ENCODE measurements at regions not wholly inside any gene's neighbourhood (a gene's known extent, or its start where the extent isn't known, plus 50 kb on each side); places are given as distances from the start of the nearest gene placed in this dataset.

DNA sequence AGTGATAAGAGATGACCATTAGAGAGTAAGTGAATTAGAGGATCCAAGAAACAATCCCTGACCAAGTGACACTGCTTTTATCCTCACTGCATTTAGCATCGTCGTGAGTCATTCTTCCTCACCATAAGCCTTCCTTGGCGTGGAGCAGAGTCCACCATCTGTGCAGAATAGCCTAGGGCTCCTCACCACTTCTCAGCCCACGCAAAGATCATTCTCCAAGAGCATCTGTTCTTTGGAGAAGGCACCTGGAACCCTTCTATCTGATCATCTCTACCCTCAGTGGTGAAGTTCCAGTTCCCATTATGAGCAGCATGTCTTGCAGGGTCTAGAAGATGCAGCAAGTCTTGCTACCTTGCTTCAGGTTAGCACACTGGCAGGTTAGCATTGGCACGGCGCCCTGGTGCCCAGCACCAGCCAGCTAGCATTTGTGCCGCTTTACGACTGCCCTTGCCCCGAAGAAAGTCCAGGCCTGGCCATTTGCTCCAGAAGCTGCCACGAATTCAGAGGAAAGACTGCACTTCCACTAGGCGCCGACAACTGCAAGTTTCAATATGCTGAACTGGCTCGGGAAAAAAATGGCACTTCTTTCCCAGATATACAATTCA is 225.8 kb downstream of the TTC32 start:
- no peak for DNase-seq

DNA sequence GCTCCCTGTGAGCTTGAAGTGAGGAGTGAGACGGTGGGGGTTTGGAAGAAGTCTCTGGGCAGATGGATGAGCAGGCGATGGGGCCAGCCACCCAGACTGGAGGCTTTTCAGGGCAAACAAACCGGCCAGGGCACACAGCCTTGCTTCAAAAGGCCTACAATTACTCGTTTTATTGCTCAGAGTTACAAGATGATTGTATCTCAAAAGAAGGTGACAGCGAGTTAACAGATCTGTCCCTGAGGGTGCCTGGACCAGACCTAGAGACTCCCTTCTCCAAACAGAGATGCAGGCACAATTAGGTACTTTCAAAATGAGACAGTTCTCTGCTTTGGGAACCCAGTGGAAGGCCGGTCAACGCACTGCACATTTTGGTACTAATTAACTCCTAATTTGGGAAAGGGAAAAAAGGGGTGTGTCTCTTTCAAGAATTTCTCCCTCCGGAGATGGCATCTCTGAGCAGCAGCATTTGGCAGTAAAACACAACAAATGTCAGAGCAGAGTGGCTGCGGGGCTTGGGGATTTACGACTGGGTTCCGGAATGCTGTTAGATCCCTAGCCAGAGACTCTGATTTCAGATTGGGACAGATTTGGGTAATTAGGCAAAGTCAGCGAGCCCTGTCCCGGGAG is 226.7 kb downstream of the TTC32 start:
- no peak for DNase-seq

DNA sequence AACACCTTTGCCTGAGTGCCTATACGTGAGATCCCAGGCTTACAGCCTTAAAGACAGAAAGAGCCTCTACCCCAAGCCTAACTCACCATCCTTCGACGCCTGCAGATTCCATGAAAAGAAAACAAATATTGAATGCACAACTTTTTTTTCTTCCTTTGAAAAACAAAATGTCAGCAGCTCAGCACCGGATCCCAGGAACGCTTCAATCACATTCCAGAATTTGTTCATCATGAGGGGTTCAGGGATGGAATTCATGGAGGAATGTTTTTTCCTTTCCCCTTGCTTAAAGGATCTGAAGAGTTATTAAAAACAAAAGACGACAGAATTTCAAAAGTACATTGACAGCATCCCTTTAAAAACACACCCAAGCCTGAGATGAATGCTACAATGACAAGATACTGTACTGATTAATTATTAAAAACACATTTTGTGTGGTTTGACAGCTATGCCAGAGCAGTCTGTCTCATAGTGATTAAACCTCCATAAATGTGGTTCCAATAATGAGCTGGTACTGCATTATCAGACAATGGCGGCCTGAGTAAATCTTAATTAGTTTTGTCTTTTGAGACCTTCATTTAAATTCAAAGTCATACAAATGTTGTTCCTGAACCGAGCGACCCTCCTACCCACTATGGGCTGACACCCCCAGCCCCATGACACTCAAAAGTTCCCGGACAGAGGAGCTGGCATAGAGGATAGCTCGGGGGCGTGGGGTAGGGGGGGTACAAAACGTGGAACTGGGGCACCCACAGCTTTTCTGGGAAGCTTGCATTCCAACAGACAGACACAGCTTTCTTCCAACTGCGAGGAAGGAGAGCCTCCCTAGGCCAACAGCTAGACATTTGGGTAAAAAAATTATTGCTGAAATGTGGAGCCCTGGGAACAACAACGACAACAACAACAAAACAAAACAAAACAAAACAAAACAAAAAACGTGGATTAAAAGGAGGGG is 227.5 kb downstream of the TTC32 start:
- DNase-seq = no peak

DNA sequence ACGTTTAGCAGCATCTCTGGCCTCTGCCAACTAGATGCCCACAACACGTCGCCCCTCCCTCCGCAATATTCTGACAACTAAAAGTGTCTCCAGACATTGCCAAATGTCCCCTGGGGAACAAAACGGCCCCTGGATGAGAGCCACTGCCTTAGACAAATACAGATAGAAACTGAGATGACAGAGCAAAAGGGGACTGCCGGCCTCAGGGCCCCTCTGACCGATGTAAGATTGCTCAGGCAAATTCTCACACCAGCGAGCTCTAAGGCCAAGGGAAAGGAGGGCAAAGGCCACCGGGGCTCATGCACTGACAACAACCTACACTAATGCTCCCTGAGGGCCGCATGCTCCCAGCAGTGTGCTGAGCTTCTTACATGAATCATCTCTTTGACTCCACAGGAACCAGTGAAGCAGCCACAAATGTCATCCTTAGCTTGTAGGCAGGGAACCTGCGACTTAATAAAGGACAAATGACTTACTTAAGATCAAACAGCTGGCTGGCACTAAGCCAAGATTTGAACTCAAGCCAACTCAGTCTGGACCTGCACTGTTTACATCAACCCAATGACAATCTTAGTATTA is 228.5 kb downstream of the TTC32 start:
- DNase-seq = no peak

DNA sequence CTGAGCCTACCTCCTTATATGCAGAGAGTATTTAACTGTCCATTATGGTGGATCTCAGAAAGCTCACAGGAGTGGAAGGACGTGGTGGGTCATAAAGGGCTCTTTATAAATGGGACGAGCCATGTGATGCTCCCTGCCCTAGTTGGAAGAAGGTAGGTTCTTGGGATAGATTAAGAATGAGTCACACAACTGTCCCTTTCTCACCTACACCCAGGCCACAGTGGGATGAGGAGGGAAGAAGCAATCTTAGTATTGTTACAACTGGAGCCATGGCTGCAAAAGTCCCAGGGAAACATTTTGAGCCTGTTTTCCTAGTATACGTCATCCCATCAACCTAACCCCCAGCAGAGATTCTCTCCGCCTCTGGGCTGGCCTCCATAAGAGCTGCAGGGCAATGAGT is 229.9 kb downstream of the TTC32 start:
- no peak for DNase-seq

DNA sequence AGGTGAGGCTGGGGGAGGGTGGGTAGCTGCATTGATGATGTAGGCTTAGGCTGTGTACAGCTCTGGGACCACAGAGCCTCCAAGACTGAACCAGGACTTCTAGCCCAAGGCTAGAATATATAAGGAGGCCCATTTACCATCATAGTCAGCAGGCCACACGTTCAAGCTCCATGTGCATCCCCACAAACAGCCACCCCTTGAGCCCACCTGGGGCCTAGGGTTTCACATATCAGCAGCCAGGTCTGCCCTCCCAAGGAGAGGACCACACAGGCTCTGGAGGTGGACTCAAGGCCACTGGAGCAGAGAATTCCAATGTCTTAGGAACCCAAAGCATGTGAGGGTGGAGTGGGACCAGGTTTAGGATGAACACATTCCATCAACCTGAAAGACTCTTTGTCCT is 230.5 kb downstream of the TTC32 start:
- no peak for DNase-seq

DNA sequence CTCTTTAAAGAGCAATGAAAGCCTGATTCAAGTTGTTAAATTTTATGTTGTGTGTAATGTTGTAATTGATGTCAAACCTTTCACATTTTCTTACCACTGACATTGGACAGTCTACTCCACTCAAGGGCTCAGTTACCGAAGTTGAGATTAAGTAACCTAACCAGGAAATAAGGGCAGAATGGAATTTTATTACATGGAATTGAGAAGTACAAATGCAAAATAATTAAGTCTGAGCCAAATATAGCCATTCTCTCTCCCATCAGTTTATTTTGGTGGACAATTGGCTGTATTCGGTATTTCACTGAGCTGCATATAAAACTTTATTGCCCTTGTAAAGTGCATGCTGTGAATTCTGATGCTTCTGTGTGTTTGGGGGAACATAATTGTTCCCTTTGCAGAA is 231.5 kb downstream of the TTC32 start:
- no peak for DNase-seq

DNA sequence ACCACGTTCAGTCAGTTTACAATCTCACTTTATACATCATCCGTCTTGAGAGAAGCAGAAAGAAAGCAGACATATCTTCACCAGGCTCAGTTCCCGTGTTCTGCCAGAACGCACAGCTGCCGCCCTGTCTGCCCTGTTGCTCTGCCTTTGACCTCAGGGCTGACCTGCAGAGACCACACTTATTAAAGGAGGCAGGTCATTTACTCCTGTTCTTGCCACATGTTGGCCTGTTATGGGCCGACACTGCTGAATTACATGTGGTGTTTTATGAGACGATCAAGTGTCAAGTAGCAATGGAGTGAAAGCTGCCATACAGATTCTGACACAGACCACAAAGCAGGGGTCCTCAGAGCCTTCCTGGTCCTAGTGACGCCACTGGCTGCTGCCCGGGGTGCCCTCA is 232.2 kb downstream of the TTC32 start:
- no peak for DNase-seq

DNA sequence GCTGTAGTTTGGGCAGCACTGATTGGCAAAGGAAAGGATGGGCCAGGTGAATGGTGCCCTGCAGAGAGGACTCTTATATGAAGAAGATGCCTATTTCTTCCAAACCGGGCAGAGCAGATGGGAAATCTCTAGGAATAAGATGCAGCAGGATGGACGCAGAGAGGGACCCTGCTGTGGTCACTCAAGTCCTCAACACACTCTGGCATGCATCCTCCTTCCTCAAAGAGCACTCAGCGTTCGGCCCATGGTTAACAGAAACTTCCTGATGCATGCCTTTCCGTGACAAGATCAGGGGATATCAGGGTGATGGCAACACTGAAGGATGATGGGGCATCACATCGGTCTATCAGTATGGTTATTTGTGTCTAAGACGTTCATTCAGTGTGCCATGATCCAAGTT is 232.7 kb downstream of the TTC32 start:
- DNase-seq = no peak

DNA sequence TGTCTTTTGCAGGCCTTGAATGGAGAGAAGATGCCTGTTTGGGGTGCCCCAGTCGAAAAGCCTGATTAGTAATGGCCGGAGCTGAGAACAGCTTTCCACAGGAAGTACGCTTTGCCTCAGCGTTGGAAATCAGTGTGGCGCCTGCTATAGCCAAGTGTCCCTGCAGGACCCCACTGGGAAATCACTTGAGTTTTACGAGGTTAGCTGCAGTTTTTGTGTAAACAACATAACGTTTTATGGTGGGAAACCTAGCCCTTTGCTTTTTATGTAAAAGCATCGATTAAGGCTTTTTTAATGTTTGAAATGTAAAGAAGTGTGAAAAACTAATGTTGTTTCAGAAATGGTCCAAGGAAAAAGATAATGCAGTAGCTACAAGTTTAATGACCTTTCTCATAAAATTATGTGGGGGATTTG is 234.2 kb downstream of the TTC32 start:
- DNase-seq = no peak

DNA sequence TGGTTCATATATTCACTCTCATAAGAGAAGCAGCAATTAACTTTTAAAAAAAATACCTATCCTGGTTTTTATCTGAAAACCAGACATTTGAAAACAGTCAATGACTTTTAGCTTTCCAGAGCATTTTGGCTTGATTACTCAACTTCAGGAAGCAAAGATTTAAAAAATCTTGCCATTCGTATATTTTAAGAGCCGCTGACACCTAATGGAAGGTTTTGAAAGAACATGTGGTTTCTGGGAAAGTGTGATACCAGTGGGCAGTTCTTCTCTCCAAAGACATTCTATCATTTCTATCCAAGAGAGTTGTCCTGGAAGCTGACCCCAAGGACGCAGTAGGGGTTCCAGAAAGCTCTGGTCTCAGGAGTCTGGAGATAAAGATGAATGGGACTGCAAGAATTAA is 234.7 kb downstream of the TTC32 start:
- DNase-seq = no peak

DNA sequence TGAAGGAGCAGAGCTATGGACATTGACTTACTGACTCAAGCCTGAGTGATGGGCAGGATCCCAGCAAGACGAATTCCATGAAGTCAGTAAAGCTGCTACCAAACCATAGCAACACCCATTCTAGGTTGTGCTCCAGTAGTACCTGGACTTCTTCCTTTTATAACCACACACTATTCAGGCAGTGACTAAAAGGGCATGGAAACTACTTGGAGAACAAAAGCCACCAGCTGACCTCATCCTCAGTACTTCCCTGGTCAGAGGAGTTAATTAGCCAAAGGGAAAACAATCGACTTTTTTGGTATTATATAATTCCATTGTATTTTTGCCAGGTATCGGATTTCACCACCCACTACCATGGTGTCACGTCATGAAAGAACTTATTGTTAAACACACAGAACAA is 237.1 kb downstream of the TTC32 start:
- DNase-seq = no peak

DNA sequence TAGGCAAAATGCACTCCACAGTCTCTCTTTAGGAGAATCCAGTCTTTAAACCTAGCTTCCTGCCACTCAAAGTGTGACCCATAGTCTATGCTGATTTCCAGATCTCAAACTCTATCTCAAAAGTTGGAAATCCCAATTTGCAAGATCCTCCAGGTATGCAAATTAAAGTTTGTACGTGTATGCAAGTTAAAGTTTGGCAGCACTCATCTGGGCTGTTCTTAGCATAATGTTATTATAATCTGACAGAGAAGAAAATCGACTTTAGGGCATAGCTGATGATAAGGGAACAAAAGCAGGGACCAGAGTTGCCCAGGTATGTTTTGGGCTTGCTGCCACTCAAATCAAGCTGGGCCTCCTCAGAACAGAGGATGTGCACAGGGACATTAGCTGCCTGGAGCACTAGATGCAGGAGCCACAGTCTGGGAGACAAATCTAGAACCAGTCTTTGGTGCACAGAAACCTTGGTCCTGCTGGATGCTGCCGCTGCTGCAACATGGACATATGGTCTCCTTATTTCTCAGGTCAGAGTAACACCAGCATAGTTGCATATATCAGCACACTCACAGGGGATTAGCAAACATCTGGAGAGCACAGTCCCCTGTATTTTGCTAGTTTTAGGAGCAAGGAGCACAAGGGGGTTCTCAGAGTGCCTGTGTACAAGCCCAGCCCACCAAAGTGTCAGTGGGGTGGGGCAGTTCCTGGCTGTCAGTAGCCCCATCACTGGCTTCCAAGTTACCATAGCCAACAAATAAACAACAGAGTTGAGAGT is 242.6 kb downstream of the TTC32 start:
- no peak for DNase-seq

DNA sequence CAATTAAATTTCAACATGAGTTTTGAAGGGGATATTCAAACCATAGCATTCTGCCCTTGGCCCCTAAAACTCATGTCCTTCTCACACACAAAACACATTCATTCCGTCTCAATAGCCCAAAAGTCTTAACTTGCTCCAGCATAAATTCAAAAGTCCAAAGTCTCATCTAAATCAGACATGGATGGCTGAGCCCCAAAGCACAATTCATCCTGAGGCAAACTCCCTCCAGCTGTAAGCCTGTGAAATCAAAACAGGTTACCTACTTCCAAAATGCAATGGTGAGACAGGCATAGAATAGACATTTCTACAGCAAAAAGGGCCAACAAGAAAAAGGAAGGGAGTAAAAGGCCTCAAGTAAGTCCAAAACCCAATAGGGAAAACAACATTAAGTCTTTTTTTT is 245.8 kb downstream of the TTC32 start:
- DNase-seq = no peak

DNA sequence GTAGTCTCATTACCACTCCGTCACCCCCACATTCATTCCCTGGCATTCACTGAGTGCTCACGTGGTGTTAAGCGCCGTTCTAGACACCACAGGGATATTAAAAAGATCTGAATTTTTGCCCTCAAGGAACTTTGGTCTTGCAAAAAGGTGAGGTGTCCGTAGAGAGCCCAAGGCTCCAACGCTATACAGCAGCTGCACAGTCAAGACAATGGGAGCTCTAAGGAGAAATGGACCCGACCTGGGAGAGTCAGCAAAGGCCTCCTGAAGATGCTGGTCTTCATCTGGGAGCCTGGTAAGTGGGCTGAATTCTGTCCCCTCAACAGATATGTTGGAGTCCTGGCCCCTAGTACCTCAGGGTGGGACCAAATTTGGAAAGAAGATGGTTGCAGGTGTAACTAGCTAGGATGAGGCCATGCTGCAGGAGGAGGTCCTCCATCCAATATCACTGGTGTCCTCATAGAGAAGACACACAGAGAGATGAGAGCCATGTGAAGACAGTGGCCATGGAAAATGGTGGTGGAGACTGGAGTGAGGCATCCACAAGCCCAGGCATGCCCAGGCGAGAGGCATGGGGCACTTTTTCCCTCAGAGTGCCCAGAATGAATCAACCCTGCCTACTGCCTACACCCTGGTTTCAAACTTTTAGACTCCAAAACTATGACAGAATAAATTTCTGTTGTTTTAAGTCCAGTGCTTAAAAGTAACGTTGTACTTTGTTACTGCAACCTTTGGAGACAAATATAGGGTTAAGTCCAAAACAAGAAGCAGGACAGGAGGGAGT is 247.3 kb downstream of the TTC32 start:
- no peak for DNase-seq

DNA sequence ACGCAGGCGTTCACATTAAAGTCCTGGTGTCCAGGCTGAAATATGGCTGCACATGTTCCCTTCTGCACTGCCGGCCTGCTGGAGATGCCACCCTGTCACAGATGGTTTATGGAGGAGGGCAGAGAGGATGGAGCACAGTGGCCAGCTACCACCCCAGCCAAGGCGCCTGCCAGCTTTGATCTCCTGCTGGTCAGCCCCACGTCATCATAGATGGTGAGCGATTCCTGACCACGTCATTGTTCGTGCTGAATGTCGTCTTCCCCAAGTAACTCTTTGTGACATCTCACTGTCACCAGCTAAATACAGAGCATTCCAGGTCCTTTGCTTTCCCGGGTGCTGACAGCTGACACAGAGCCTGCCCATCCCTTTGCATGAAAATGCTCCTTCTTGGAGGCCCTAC is 248.3 kb downstream of the TTC32 start:
- no peak for DNase-seq

DNA sequence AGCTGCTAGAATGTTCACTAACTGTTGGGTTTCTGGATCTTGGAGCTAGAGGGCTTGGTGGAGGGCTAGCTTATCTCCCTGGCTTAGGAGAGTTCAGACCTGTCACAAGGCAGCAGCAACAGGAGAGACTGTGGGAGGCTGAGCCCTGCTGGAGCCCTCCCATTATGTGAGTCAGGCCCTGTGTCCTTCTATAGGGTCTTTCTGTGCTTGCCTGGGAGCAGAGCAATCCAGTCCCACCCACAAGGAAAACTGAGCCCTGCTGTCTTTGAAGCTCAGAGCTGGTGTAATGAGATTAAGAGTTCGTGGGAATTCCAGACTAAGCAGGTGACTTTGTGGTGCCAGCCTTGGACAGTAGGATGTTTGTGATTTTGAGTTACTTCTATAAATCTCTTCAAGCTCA is 249.0 kb downstream of the TTC32 start:
- no peak for DNase-seq

DNA sequence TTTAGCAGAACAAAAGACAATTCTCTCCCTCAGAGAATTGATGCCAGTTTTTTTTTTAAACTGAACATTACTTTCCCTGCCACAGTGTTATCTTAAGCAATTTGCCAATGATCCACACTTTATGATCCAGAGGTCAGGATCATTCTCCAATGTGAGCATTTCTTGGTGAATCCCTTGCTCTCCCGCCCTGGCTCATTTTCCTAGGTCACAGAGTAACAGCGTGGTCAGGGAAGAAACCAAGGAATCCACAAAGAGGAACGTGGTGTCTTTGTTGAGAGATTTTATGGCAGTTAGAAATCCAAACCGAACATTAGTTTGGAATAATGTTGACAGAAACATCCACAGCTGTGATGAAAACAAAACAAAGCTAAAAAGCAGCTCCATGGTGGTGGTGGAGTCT is 250.3 kb downstream of the TTC32 start:
- DNase-seq = no peak

DNA sequence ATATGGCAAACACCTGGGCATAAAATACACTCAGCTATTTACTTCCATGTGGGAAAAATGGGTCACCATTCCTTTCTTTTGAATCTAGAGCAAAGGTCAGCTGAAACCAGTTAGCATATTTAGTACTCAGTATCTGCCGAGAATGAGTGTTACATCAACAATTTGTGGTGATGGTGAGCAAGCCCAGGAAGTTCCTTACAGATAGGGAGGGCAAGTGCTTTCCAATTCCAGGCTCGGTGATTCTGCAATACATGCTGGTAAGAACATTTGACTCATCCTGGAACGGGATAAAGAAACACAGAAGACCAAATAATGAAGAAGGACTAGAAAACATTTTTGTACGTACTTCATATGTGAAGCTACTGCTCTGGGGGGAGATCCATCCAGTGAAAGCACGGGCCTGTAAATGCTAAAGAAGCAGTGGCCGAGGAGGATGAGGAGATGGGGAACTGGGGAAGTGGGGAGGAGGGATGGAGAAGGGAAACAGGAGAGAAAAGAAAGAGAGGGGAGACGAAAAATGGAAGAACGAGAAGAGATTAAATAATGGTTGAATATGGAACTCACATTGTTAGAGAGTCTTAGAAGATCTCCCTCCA is 251.9 kb downstream of the TTC32 start:
- DNase-seq = no peak

DNA sequence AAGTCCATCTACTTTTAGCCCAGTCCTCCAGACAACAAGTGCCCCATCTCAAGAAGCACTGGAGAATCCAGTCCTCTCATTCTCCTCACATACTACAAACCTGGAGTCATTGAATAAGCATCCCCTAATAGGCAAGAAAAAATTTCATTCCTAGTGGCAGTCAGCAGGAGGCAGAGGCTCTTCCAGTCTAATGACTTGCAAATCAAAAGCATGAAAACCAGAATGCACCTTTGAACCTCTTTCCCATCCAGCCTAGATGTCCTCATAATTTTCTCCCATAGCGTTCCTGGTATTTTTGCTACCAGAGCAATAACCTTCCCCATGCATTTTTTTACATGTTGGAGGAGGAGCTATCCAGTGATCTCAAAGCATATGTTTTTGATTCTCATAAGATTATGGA is 252.6 kb downstream of the TTC32 start:
- DNase-seq = no peak

DNA sequence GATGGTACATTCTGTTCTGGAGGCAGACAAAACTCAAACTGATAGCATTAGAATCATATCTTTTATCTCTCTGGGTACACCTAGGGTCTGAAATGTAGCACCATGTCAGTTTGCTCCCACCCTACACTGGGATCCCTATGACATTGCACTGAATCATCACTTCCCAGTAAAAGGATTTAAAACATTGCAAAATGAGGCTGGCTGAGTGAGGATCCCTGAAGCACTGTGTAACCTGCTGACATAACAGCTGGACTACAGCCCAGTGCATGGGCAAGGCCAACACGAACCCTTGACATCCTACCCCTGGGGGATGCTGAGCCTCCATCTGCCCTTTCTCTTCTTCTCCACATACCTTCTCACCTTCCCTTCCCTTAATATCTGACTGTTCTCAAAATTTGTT is 253.2 kb downstream of the TTC32 start:
- no peak for DNase-seq

DNA sequence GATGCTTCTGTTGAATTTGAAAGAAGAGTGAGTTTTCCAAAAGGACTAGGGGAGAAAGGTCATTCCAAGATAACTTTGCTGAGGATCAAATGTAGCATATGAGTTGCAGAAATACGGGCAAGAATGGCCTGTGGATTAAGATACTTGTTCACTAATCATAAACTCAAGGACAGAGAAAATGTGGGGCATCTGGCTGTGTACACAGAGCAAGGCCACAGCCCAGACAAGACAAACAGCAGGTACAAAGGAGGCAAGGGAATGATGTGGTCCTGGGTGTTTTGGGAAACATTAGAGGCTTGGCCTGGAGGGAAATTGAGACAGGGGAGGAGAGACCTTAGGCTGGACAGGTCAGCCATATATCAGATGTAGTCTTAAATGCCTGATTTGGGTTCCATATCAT is 254.8 kb downstream of the TTC32 start:
- no peak for DNase-seq
